ENCODE measurements at regions not wholly inside any gene's neighbourhood (a gene's known extent, or its start where the extent isn't known, plus 50 kb on each side); places are given as distances from the start of the nearest gene placed in this dataset.
"Not testable (repeated sequence)": the region's sequence is repeated elsewhere in the genome, so short reads cannot be mapped to it uniquely, and the experiment has no call there.

- DNase-seq = no peak
These were observed 53.3 kb upstream of the CYLC2 start for GRCh38 chr9:102941868-102942267.

GRCh38 chr9:102922526-102922925, 72.6 kb upstream of the CYLC2 start:
- DNase-seq = no peak

GRCh38 chr9:102911185-102911584, 83.9 kb upstream of the CYLC2 start:
- DNase-seq = no peak

- not testable (repeated sequence) for DNase-seq
These were observed 89.3 kb upstream of the CYLC2 start for GRCh38 chr9:102905795-102906194.

GRCh38 chr9:102892025-102892424, 103.1 kb upstream of the CYLC2 start:
- DNase-seq = no peak

- DNase-seq = not testable (repeated sequence)
These were observed 106.4 kb upstream of the CYLC2 start for GRCh38 chr9:102888747-102889146.

GRCh38 chr9:102875687-102876086, 119.4 kb upstream of the CYLC2 start:
- DNase-seq = no peak

GRCh38 chr9:102867488-102867887, 127.6 kb upstream of the CYLC2 start:
- no peak for DNase-seq

- DNase-seq = no peak
These were observed 132.7 kb upstream of the CYLC2 start for GRCh38 chr9:102862478-102862877.

- DNase-seq = no peak
These were observed 139.5 kb upstream of the CYLC2 start for GRCh38 chr9:102855641-102856040.

GRCh38 chr9:102845827-102846371, 149.2 kb upstream of the CYLC2 start:
- DNase-seq = no peak

GRCh38 chr9:102844716-102845115, 150.4 kb upstream of the CYLC2 start:
- no peak for DNase-seq

- DNase-seq = no peak
These were observed 152.7 kb upstream of the CYLC2 start for GRCh38 chr9:102842423-102842822.

- DNase-seq = no peak
These were observed 153.8 kb upstream of the CYLC2 start for GRCh38 chr9:102841376-102841775.

- no peak for DNase-seq
These were observed 154.8 kb upstream of the CYLC2 start for GRCh38 chr9:102840335-102840734.

- no peak for DNase-seq
These were observed 162.3 kb upstream of the CYLC2 start for GRCh38 chr9:102832814-102833213.

GRCh38 chr9:102796244-102796643, 198.9 kb upstream of the CYLC2 start:
- DNase-seq = no peak

- DNase-seq = no peak
These were observed 199.6 kb upstream of the CYLC2 start for GRCh38 chr9:102795532-102795931.

- no peak for DNase-seq
These were observed 215.8 kb upstream of the CYLC2 start for GRCh38 chr9:102779356-102779755.

GRCh38 chr9:102778746-102779145, 216.4 kb upstream of the CYLC2 start:
- no peak for DNase-seq

GRCh38 chr9:102770704-102771103, 224.4 kb upstream of the CYLC2 start:
- DNase-seq = no peak

- DNase-seq = no peak
These were observed 225.8 kb upstream of the CYLC2 start for GRCh38 chr9:102769307-102769706.

GRCh38 chr9:102768002-102768401, 227.1 kb upstream of the CYLC2 start:
- DNase-seq = no peak

GRCh38 chr9:102767076-102767475, 228.1 kb upstream of the CYLC2 start:
- no peak for DNase-seq

- DNase-seq = no peak
These were observed 254.6 kb upstream of the CYLC2 start for GRCh38 chr9:102740578-102740977.

GRCh38 chr9:102728946-102729345, 266.2 kb upstream of the CYLC2 start:
- no peak for DNase-seq

Measured in NCI-H446 treated with DMSO at 0.1 percent for 48 hours (cell line).